ENCODE measurements at regions not wholly inside any gene's neighbourhood (a gene's known extent, or its start where the extent isn't known, plus 50 kb on each side); places are given as distances from the start of the nearest gene placed in this dataset.

GRCh38 chr9:30673132-30673531, 1711.3 kb upstream of the ACO1 start:
- H3K9me3 ChIP-seq (ENCODE audit: low read length) = no peaks in the 10 kb centered on the region

GRCh38 chr9:30676651-30677050, 1707.8 kb upstream of the ACO1 start:
- no peaks in the 10 kb centered on the region for H3K79me2 ChIP-seq (ENCODE audit: insufficient read depth, low read length)
- no peaks in the 10 kb centered on the region for H4K20me1 ChIP-seq (ENCODE audit: insufficient read depth, low read length)
- no peaks in the 10 kb centered on the region for H3F3A ChIP-seq (ENCODE audit: insufficient read depth, low read length)
- no peaks in the 10 kb centered on the region for H3K9me2 ChIP-seq (ENCODE audit: low read depth, low read length)
- no peak overlapping the region for H3K9ac ChIP-seq (ENCODE audit: low read length)
- no peak overlapping the region for H2AFZ ChIP-seq (ENCODE audit: low read length)
- H3K9me3 ChIP-seq (ENCODE audit: low read length) = no peaks in the 10 kb centered on the region
- no peaks in the 10 kb centered on the region for H3K36me3 ChIP-seq (ENCODE audit: insufficient read depth, low read length)
- H3K4me3 ChIP-seq (ENCODE audit: low read depth, low read length, poor library complexity, severe bottlenecking) = no peak overlapping the region
- no peak overlapping the region for H3K4me2 ChIP-seq (ENCODE audit: low read length)
- no peaks in the 10 kb centered on the region for H3K27me3 ChIP-seq (ENCODE audit: insufficient read depth, low read length)
- no peak overlapping the region for H3K27ac ChIP-seq (ENCODE audit: low read depth, low read length, poor library complexity, severe bottlenecking)
- no peaks in the 10 kb centered on the region for H3K4me1 ChIP-seq (ENCODE audit: insufficient read depth, low read length, severe bottlenecking)
- TF ChIP-seq CTCF (IDR thresholded peaks at IDR 0.05; ENCODE audit: low read length) = no peak
- no peak for TF ChIP-seq EZH2 (IDR thresholded peaks at IDR 0.05; ENCODE audit: borderline replicate concordance, low read length)

More at GRCh38 chr9:30673132-30673531, 1711.3 kb upstream of the ACO1 start:
- H3K79me2 ChIP-seq (ENCODE audit: insufficient read depth, low read length) = no peaks in the 10 kb centered on the region
- no peak overlapping the region for H3K4me3 ChIP-seq (ENCODE audit: low read depth, low read length, poor library complexity, severe bottlenecking)
- no peaks in the 10 kb centered on the region for H3K4me1 ChIP-seq (ENCODE audit: insufficient read depth, low read length, severe bottlenecking)
- TF ChIP-seq EZH2 (IDR thresholded peaks at IDR 0.05; ENCODE audit: borderline replicate concordance, low read length) (no peak), CTCF (IDR thresholded peaks at IDR 0.05; ENCODE audit: low read length) (no peak)
- no peak overlapping the region for H3K4me2 ChIP-seq (ENCODE audit: low read length)
- H3K36me3 ChIP-seq (ENCODE audit: insufficient read depth, low read length) = no peaks in the 10 kb centered on the region
- no peak overlapping the region for H2AFZ ChIP-seq (ENCODE audit: low read length)
- no peaks in the 10 kb centered on the region for H3K9me2 ChIP-seq (ENCODE audit: low read depth, low read length)
- no peak overlapping the region for H3K27ac ChIP-seq (ENCODE audit: low read depth, low read length, poor library complexity, severe bottlenecking)
- H3F3A ChIP-seq (ENCODE audit: insufficient read depth, low read length) = no peaks in the 10 kb centered on the region
- H3K27me3 ChIP-seq (ENCODE audit: insufficient read depth, low read length) = no peaks in the 10 kb centered on the region
- no peaks in the 10 kb centered on the region for H4K20me1 ChIP-seq (ENCODE audit: insufficient read depth, low read length)
- no peak overlapping the region for H3K9ac ChIP-seq (ENCODE audit: low read length)

GRCh38 chr9:30677221-30677620, 1707.2 kb upstream of the ACO1 start:
- Histone ChIP-seq H3K9me3 (ENCODE audit: low read length) (no peaks in the 10 kb centered on the region), H3K9me2 (ENCODE audit: low read depth, low read length) (no peaks in the 10 kb centered on the region), H3K9ac (ENCODE audit: low read length) (no peak overlapping the region), H3K4me1 (ENCODE audit: insufficient read depth, low read length, severe bottlenecking) (no peaks in the 10 kb centered on the region), H3K4me3 (ENCODE audit: low read depth, low read length, poor library complexity, severe bottlenecking) (no peak overlapping the region), H4K20me1 (ENCODE audit: insufficient read depth, low read length) (no peaks in the 10 kb centered on the region), H3K4me2 (ENCODE audit: low read length) (no peak overlapping the region), H3K79me2 (ENCODE audit: insufficient read depth, low read length) (no peaks in the 10 kb centered on the region), H3K27ac (ENCODE audit: low read depth, low read length, poor library complexity, severe bottlenecking) (no peak overlapping the region), H2AFZ (ENCODE audit: low read length) (no peak overlapping the region), H3K27me3 (ENCODE audit: insufficient read depth, low read length) (no peaks in the 10 kb centered on the region), H3F3A (ENCODE audit: insufficient read depth, low read length) (no peaks in the 10 kb centered on the region), H3K36me3 (ENCODE audit: insufficient read depth, low read length) (no peaks in the 10 kb centered on the region)
- no peak for TF ChIP-seq EZH2 (IDR thresholded peaks at IDR 0.05; ENCODE audit: borderline replicate concordance, low read length)
- TF ChIP-seq CTCF (IDR thresholded peaks at IDR 0.05; ENCODE audit: low read length) = no peak
